ENCODE measurements at regions not wholly inside any gene's neighbourhood (a gene's known extent, or its start where the extent isn't known, plus 50 kb on each side); places are given as distances from the start of the nearest gene placed in this dataset.

DNA sequence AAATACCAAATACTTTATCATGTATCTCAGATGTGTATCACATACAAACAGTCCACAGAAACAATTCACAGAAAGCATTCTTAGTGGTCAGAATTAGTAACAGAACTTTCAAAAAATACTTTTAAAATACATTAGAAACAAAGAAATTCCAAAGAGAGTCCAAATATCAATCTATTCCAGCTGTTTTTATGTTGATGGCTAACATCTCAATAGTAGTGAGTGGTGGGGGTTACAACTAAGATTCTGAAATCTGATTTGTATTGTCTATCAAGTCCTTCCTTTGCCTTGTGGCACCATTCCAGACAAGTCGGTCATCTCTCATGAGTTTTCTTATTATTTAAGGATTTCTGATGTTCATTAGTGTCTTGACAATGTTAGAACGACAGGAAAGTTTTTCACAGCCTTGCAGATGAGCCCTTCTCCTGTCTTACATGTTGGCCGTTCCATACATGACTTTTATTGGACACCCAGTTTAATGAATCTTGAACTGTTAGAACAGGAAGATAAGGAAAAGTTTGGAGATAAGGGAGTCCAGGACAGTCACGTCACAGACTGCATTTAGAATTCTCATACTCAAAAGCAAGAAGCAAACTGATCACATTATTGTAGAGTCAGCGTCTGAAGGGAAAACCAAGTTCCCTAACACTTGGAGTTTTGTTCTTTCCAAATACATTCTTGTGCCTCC is 410.3 kb downstream of the PID1 start:
- no peak for DNase-seq

DNA sequence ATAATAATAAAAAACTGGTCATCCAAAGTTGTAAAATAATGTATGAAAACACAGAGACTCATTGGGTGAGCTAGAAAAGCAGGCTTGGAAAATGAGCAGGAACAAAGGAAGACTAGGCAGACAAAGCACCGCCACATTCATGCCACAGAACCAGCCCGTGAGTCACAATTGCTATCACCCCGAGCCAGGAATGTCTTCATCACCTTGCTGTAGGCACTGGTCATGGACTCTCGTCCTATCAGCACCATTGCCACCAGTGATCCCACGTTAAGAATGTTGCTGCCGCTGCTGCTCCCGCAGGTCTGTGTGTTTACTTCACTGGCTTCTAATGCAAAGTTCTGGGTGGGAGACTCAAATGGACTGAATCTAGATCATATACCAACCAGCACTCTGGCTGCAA is 417.9 kb downstream of the PID1 start:
- DNase-seq: no peak

DNA sequence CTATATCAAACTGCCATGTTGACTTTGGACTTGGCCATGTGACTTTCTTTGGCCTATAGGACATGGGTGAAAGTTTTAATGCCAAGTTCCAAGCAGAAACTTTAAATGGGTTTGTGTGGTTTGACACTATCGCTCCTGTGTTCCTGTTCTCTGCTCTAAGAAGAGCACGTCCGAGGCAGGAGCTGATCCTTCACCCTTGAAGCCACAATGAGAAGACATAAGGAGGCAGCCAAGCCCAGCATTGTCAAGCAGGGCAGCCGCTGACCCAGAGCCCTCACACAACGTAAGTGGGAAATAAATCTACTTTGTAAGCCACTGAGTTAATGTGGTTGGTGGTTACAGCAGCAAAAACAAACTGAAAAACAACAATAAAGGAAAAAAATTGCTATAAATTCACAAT is 422.4 kb downstream of the PID1 start:
- DNase-seq: no peak

DNA sequence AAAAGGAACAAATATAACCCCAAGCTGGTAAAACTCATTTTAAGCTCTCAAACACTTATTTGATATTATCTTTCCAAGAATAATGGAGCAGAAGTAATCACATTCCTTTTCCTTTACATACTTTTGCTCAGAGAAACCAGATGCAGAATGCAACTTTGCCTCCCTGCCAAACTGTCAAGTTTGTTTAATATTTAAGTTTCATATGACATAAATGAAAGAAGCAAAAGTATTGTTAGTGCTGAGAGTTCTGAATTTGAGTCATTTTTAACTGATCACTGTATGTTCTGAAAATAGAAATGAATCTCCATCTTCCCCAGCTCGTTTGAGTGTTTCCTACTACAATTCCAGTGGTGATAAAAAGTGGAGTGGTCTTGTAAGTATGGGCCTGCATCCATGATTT is 423.4 kb downstream of the PID1 start:
- no peak for DNase-seq

DNA sequence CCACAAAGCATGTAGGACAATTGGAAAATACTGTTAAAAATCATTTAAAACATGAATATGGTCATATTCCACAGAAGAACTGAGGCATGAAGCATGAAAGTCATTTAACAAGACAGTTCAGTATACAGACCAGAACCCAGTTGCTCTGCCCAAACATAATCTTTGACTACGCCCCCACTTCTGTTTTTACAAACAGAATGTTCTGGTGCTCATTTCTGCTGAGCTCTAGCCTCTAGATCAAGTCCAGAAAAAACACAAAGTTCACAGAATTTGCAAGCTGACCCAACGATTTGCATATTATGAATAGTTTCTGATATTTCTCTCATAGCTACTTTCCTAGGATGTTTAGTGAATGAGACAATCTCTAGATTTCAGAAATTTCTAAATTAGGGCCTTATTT is 424.9 kb downstream of the PID1 start:
- no peak for DNase-seq

DNA sequence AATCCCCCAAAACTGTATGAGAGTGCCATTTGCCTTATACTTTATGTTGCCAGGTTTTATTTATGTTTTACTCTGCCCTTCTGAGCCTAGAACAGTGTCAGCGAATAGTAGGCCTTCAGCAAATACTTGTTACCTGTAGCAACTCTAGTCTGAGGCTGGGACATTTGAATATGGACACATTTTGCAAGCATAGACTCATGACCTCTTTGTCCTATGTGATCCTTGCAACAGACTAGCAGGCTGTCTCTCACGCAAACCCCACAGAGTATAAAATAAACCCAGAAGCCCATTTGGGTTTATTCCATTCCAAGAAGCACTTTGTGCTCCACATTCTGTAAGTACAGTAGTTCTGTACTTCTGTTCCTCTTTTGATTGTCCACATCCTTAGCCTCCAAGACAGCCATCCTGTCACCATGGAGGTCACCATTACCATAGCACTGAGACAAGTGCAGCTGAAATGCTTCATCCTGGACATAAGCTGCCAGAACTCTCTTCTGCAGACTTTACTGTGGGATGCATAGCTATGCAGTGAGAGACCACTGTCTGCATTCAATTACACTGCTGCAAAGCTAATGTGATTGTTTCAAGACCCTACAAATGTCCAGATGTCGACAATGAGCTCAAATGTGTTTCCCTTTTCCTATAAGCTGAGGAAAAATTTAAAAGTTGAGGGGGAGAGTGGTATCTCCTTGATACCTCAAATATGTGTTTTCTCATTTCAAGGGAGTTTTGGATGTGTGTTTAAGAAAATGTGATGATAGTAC is 425.7 kb downstream of the PID1 start:
- no peak for DNase-seq

DNA sequence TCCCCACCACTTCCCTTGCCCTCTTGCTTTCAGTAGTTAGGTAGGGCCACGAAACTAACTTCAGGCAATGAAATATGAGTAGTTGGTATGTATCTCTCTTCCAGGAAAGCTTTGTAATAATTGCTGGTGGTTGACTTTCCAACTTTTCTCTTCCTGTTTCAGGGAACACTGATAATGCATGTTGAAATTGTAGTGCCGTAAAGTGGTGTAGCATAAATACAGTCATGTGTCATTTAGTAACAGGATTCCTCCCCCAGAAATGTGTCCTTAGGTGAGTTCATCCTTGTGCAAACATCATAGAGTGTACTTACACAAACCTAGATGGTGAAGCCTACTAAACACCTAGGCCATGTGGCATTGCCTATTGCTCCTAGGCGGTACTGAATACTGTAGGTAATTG is 429.2 kb downstream of the PID1 start:
- DNase-seq: no peak

DNA sequence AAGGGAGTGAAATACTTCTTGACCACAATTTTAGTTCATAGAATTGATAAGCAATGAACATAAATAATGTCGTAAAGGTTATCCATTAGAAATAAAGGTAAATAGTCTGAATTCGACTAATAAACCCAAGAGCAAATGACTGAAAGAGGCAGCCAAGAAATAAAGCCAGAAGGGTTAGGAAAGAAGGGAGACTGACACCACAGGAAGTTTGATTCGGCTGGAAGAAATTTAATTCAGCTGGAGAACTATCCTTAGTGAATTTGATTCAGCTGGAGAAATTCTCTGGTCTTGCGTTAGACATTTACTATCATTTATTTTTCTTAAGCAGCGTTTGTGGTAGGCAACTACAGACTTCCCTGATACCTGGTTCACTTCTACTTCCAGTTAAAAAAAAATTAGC is 429.6 kb downstream of the PID1 start:
- no peak for DNase-seq

DNA sequence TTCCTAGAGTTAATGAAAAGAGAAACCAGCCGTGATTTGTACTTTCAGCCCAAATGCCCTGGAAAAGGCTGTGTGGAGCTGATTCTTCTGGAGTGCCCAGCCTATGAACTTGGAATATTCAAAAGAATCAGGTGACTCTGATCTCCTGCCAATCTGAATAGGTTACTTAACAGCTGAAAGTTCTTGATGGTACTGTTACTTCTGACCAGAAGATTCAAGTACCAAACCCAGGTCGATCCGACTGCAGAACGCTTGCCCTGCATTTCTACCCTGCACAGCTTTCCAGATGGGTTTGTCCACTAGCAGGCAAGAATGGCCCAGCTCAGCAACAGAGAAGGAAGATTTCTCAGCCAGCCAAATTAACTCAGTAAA is 430.4 kb downstream of the PID1 start:
- no peak for DNase-seq

DNA sequence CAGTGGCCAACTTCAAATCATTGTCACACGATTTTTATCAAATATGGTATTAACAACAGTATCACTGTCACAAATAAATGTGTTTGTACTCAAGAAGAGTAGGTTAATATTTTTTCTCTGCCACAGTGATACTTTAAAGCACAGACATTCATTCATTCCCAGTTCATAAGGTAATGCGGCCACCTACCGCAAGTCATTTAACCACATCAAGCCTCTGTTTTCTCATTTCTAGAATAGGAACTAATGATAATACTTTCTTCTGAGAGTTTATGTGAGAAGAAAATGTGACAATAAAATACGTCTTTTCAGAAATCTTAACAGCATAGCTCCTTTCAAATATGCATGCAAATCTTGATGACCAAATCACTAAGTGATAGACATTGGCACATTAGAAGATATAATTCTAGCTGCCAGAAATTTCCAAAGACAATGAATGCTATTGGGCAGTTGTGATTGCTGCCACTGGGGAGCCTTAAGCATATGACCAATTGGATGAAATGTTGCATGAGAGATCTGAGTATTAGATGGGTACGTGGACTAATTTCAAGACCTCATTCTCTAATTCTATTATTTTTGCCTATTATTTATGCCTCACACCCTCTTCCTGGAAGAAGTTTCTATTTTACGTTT is 430.9 kb downstream of the PID1 start:
- DNase-seq: no peak

DNA sequence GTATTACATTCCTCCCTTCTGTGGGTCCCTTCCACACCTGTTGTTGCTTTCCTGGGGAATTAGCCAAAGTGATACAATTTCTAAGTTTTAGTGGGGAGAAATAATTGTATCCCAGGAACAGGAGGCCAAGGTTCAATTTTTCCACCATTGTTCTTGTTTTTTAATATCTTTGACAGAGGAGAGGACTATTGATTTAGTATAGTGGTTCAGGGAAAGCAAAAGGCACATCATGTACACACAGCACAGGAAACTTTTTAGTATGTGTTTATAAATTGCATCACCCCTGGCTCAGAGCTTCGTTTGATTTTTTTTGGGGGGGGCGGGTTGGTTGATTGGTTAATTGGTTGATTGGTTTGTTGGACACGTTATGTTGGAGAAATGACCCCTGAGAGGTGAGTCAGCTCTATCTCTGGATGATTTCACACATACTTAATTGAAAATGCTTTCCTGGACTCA is 431.6 kb downstream of the PID1 start:
- DNase-seq: no peak

DNA sequence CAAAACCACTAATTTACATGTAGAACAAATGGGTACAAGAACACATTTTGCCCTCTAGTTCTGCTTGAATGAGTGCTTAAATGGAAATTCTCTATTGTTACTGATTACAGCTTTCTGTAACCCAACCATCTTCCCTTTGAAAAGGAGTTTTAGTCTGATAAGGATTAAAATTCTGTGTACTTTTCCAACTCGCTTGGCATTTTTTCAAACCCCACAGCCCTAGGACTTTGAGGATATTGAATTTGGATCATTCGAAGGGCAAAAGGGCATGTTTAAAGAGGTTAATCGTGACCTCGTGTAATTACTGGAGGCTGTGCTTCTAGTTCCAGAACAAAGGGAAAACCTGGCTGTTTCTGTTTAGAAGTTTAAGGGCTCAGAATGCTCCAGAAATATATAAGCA is 432.3 kb downstream of the PID1 start:
- no peak for DNase-seq

DNA sequence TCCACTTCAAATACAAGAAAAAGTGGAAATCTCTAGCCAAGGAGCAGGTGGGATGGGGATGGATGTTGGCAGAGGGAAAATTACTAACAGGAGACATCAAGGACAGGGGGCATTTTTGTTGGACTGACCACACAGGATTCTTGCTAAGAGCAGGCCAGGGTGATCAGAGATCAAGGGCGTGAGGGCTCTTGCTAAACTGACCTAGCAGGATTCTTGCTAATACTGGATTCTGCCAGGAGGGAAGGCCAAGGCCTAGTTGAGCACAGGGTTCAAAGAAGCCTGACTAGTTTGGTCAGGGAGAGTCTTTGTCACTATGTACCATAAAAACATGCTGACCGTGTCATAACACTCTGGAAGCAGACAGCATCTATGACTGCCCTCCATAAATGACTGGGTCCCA is 442.7 kb downstream of the PID1 start:
- no peak for DNase-seq

DNA sequence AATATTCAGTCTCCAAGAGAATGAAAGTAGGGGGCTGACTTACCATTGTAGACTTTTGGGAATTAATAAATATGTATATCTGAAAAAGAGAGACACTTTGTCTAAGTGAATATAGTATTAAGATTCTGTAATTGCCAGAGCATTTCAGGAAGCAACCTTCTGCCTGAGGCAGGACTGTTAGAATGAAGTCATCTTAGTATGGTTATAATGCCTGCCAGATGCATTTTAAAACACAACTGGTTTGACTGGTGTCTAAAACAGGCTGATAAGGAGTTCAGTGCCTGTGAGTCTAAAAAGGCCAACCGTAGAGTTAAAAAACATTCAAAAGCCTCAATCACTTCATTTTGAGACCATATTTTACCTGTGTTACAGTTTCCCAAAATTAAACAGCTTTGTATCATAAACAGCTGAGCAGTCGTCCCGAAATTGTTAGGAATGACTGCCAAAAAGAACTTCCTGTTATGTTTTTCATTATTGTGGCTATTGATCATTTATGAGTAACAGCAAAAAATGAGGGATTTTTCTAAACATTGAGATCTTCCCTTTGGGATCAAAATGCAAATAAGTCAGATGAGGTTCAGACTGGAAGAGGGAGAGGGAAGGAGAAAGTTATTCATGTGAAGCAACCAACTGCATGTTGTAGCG is 443.9 kb downstream of the PID1 start:
- no peak for DNase-seq

DNA sequence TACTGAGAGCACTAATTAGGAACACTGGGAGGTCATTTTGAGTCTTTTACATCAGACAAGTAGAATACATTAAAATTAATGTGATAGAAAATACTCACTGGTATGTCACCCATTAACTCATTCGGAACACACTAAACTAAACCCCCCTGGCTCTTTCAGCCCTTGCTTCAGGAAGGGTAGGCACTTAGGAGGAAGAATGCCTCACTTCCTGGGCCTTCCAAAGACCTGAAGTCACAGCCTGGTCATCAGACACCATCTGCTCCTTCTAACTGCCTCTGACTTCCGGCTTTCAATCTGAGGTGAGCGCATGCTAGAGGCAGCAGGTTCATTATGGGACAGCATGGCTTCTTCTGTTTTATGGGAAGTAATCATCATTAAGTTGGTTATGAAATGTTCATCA is 451.4 kb downstream of the PID1 start:
- DNase-seq: no peak

DNA sequence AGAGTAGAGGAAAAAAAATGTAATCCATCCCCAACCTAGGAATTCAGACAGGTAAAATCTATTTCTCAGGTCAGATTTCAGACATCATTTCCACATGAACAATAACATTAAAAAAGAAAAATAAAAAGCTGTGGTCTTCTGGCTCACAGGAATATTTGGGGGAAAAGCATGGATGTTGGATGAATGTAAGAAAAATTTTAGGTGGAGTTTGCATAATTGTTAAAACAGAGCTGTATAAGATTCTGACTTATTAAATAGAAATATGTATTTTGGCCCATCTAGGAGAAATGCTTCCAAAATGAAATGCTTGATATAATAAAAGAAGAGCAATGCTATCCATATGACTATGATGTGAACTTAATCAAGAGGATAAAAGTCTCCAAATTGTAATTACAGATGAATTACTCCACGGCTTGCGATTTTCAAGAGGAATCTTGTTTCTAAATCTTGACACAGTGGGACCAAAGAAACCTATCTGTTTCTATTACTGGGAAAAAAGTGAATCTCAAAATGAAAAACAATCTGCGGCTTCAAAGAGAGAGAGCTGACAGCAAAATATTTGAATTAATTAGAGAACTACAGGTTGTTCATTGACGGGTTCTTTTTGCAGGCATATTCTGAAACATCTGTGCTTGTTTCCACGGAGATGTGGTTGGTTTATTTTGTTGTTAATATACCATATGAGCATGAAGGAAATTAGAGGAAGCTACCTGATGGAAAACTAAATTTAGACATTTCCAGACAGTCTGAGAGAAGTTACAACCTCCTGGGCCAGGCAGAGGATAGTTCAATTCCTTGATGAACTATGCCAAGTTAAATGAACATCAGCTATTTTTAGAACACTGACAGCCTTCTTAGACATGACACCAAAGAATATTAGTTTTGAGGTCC is 468.7 kb downstream of the PID1 start:
- no peak for DNase-seq

DNA sequence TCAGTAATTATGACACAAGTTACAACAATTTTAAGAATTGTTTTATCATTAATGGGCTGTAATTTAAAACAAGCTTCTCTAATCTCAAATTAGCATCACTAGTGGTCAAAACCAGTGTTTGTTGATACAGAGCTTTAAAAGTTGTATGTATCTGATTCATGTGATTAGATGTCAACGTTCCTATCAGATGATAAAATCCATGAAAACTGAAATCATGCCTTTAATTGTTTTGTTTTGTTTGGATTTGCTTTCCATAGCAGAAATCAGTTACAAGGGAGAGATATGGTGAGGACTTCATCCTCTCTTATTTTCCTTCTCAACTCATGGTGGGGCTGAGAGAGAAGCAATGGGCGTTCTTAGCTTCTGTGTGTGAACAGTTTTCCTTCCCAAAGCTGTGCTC is 469.6 kb downstream of the PID1 start:
- DNase-seq: no peak

DNA sequence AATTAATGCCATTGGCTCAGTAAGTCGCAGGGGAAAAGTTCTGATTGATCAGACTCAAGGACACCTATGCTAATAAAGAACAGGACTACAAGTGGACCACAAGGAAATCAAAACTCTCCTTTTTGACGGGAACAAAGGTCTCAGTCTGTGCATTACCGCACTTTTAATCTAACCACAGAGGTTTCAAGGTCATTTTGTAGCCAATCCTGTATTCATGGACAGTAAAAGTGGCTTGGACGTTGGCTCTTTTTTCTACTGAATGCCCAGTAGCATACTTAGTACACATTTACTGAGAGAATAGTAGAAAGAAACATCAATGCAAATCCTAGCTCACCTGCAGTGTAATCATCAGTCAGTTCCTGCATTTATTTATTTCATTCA is 471.9 kb downstream of the PID1 start:
- DNase-seq: no peak

DNA sequence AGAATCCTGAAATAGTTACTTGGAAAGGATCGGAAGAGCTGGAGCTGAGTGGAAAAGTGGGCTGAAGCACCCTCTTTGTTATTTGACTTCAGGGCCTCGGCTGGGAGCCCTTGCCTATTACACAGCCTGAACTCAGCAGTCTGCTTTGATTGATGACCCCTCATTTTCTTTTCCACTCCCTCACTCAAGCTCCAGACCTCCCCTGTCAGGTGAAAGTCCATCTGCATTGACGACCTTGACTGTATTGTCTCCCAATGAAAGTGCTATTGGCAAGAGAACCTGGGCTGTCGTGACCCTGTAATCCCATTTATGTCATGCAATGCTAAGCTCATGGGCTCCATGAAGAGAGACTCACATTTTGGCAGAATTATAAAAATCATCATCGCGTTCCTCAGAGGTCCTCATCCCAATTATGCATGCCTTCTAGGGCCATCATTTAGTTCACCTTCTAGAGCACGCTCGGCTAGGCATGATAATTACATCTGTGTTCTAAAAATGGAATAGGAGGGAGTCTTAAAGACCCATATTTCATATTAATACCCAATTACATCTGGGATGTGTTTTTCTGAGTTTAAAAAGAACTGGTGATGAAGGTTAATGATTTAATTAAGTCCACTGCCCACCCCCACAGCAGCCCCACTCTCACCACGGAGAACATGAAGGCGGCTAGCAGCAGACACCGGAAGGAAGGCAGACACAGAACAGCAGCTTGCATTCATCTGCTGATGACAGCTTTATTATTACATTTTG is 472.5 kb downstream of the PID1 start:
- no peak for DNase-seq

DNA sequence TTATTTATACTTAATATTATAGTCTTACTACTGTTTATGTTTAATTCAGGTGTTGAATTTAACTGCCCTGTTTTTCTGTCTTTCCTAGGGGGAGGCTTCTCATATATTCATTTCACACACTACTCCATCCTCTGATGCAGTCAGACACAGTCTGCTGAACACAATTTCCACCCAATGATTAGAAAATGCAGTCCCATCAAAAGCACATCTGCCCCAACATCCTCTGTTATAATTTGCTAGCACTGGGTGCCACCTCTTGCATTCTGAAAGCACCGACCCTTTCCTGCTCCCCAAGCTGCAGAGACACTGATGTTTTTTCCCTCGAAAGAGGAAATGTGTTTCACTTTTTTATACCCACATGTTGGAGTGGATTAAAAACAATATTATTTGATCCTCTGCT is 474.7 kb downstream of the PID1 start:
- DNase-seq: no peak

DNA sequence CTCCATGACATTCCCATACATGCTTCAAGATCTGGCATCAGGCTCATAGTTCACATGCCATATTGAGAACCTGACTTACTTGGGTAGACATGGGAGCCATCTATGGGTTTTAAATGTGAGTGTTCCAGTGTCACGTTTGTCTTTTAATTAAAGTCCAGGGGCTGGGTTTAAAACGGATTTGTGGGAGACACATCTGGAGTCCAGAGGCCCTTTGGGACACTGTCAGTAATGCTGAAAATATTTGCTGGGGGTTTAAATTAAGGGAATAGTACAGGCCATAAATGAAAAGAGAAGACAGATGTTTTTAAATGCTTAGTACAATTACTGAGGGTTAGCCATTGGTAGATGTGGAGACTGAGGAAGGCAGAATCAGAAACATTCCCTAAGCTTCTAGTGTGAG is 478.0 kb downstream of the PID1 start:
- DNase-seq: no peak

DNA sequence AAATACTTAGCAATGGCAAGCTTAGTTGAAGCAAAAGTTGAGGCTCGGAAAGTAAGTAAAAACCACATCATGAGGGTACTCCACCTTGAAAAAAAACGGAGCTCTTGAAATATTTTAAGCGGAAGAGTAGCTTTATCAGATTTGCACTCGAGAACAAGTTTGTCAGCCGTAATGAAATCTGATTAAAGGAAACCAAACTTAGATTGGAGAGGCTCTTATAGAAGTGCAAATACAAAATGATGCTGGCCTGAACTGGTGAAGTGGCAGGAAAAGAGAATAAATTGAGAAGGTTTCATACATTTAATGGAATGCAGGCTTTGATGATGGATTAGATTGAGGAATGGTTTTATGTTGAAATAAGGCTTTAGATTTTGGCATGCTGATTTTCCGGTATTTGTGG is 484.2 kb downstream of the PID1 start:
- no peak for DNase-seq

All from suppressor macrophage treated with lipopolysaccharide for 4 hours (primary cell).